Endothelial cell of umbilical vein (primary cell): ENCODE measurements at regions not wholly inside any gene's neighbourhood (a gene's known extent, or its start where the extent isn't known, plus 50 kb on each side); places are given as distances from the start of the nearest gene placed in this dataset.

Source experiments
- BruUV-seq: library from RNA; stranded (reverse); fragments of 400-500 nt; replicated peaks from 2 replicates; lab custom pipeline; 2021; lab: Mats Ljungman, UMichigan
- CTCF ChIA-PET: fragments of 300-600, 350-600 bp; sonication (Branson Sonifier 250); formaldehyde crosslinking; loops from one replicate; lab custom pipeline; 2021; ENCODE audit warnings: antibody characterized with exemption, inconsistent platforms; lab: Charles Lee
- POLR2A ChIA-PET: fragments of 300-600, 350-600 bp; sonication (Branson Sonifier 250); formaldehyde crosslinking; loops from one replicate; lab custom pipeline; 2021; ENCODE audit warnings: antibody characterized with exemption, inconsistent platforms; lab: Charles Lee
- DNase-seq: peaks from one replicate; pipeline ENCODE4 v3.0.0-alpha.2; 2011; ENCODE audit warnings: low read depth, low spot score
- FAIRE-seq: peaks from 2 replicates; lab custom pipeline; 2011; peaks lifted over from hg19 to GRCh38; lab: Jason Lieb, UNC
- H2AFZ ChIP-seq: 2 replicates; pipeline ENCODE4 v1.6.0; 2012; ENCODE audit warnings: low read depth, low read length, control low read depth, inconsistent platforms
- H3K27ac ChIP-seq: 2 replicates; pipeline ENCODE4 v1.5.1; 2011; ENCODE audit warnings: low read depth, mild to moderate bottlenecking, control low read depth, low read length, moderate library complexity; ENCODE audit not compliant: insufficient read depth
- H3K27me3 ChIP-seq, 2 experiments: 2 replicates each; pipeline versions ENCODE4 v1.6.0 to v1.6.1; 2011; ENCODE audit warnings: low read length in 2 of 2, mixed read lengths in 1 of 2; ENCODE audit not compliant: control insufficient read depth in 2 of 2, insufficient read depth in 2 of 2
- H3K36me3 ChIP-seq, 2 experiments: 2 replicates in 1 of 2; 3 replicates in 1 of 2; pipeline ENCODE4 v1.5.1; 2011; ENCODE audit warnings: low read length in 2 of 2, mild to moderate bottlenecking in 1 of 2, moderate library complexity in 1 of 2; ENCODE audit not compliant: control insufficient read depth in 2 of 2, insufficient read depth in 2 of 2; ENCODE audit errors: extremely low read depth in 1 of 2
- H3K4me1 ChIP-seq: 3 replicates; pipeline ENCODE4 v1.5.1; 2011; ENCODE audit warnings: mild to moderate bottlenecking, low read length; ENCODE audit not compliant: control insufficient read depth, insufficient read depth; ENCODE audit errors: extremely low read depth
- H3K4me2 ChIP-seq: 2 replicates; pipeline ENCODE4 v1.6.1; 2011; ENCODE audit warnings: low read length, control low read depth, mixed read lengths; ENCODE audit not compliant: insufficient read depth
- H3K4me3 ChIP-seq, 3 experiments: fragments of 200-600 bp in 1 of 3; sonication (generic), shearing (Covaris generic) in 1 of 3; replicated peaks in 1 of 3; 2 replicates each; pipeline ENCODE4 v1.5.1; 2011 to 2016; ENCODE audit warnings: control low read depth in 3 of 3, low read length in 3 of 3, mild to moderate bottlenecking in 2 of 3, inconsistent platforms in 1 of 3, low read depth in 1 of 3, moderate library complexity in 1 of 3; ENCODE audit not compliant: insufficient read depth in 1 of 3
- H3K79me2 ChIP-seq: 2 replicates; pipeline ENCODE4 v1.6.0; 2012; ENCODE audit warnings: low read length, inconsistent platforms; ENCODE audit not compliant: control insufficient read depth, insufficient read depth
- H3K9ac ChIP-seq: replicated peaks from 2 replicates; pipeline ENCODE3; 2011; ENCODE audit warnings: low read length, control low read depth; ENCODE audit not compliant: insufficient read depth; ENCODE audit errors: extremely low read depth
- H3K9me1 ChIP-seq: replicated peaks from 3 replicates; pipeline ENCODE4 v1.6.0; 2011; ENCODE audit warnings: mild to moderate bottlenecking, low read length; ENCODE audit not compliant: control insufficient read depth, insufficient read depth; ENCODE audit errors: extremely low read depth
- H3K9me3 ChIP-seq: replicated peaks from 2 replicates; pipeline ENCODE4 v1.5.1; 2012; ENCODE audit warnings: low read length, inconsistent platforms; ENCODE audit not compliant: control insufficient read depth, insufficient read depth
- H4K20me1 ChIP-seq: replicated peaks from 2 replicates; pipeline ENCODE3; 2011; ENCODE audit warnings: mild to moderate bottlenecking, low read length; ENCODE audit not compliant: control insufficient read depth, insufficient read depth; ENCODE audit errors: extremely low read depth
- EZH2 ChIP-seq: IDR thresholded peaks from 2 replicates; pipeline ENCODE4 v1.6.1; 2012; ENCODE audit warnings: borderline replicate concordance, low read depth, mild to moderate bottlenecking, moderate library complexity, low read length, inconsistent platforms; ENCODE audit not compliant: severe bottlenecking
- FOS ChIP-seq: IDR thresholded peaks from 2 replicates; pipeline ENCODE4 v1.6.1; 2011; ENCODE audit warnings: mild to moderate bottlenecking, low read length, moderate library complexity, borderline replicate concordance; ENCODE audit not compliant: insufficient read depth
- GATA2 ChIP-seq: IDR thresholded peaks from 2 replicates; pipeline ENCODE4 v1.7.0; 2011; ENCODE audit warnings: low read depth, mild to moderate bottlenecking, moderate library complexity, mixed read lengths, low read length; ENCODE audit not compliant: insufficient read length, insufficient read depth
- JUN ChIP-seq: IDR thresholded peaks from 2 replicates; pipeline ENCODE4 v1.6.1; 2011; ENCODE audit warnings: borderline replicate concordance, low read depth; ENCODE audit not compliant: insufficient read length, insufficient read depth
- MYC ChIP-seq: IDR thresholded peaks from one replicate; pipeline ENCODE4 v1.6.1; 2011; ENCODE audit warnings: mild to moderate bottlenecking, low read depth, low read length
- POLR2A ChIP-seq: IDR thresholded peaks from 2 replicates; pipeline ENCODE4 v1.6.1; 2012; ENCODE audit warnings: low read depth, mild to moderate bottlenecking, control low read depth, low read length
- POLR2AphosphoS5 ChIP-seq: IDR thresholded peaks from 2 replicates; pipeline ENCODE4 v1.6.1; 2012; ENCODE audit warnings: low read depth, mild to moderate bottlenecking, control low read depth, low read length, moderate library complexity; ENCODE audit not compliant: insufficient read depth
- dilution Hi-C: fragments of 300-500 bp; cut with MboI; formaldehyde crosslinking; loops from one replicate; pipeline ENCODE4 v1.15.0; 2019; ENCODE audit warnings: low sequenced_read_pairs; ENCODE audit not compliant: extremely low pct_ligation_motif_present
- intact Hi-C: fragments of 100-400 bp; cut with micrococcal nuclease; formaldehyde crosslinking; loops from one replicate; pipeline ENCODE4 v1.10.0; 2022
- TF ChIP-seq, protein P1 (sequence below): IDR thresholded peaks from 2 replicates; pipeline ENCODE4 v1.6.1; 2011; ENCODE audit not compliant: insufficient read depth, insufficient read length
- TF ChIP-seq, protein P2 (sequence below), 2 donors: IDR thresholded peaks; 1 replicate in 1 of 2; 2 replicates in 1 of 2; pipeline ENCODE4 v1.5.1; 2011; ENCODE audit warnings: low read length in 2 of 2, mild to moderate bottlenecking in 2 of 2, moderate library complexity in 2 of 2, control low read depth in 1 of 2, inconsistent platforms in 1 of 2, low read depth in 1 of 2; ENCODE audit not compliant: insufficient read depth in 1 of 2; ENCODE audit errors: extremely low read depth in 1 of 2

DNA sequence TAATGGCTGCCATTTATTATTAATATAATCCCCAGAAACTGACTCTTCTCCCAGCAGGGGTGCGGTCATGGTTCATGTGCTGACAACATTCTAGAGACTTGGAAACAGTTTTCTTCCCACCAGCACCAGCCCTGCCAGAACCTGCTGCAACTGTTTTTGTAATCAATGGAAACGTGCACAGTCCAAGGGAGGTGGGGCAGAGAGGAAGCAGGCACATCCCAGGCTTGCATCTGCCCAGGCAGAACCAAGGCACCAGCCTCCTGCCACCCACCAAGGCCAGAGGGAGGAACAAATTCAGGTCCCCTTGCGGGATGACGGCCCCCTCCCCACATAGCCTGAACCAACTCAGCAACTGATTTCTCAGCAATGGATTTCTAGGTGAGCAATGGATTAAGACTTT is 119.0 kb downstream of the OAT start:
- H3K36me3 ChIP-seq, result no peaks in the 10 kb centered on the region
- no peaks in the 10 kb centered on the region for H3K4me1 ChIP-seq
- no peaks in the 10 kb centered on the region for H3K9me3 ChIP-seq
- no peaks in the 10 kb centered on the region for H3K9me1 ChIP-seq
- no peak overlapping the region for H3K4me3 ChIP-seq
- TF ChIP-seq GATA2 (no peak), EZH2 (no peak), FOS (no peak), MYC (no peak), POLR2A (no peak), JUN (no peak), POLR2AphosphoS5 (no peak)
- TF ChIP-seq, protein P1, sequence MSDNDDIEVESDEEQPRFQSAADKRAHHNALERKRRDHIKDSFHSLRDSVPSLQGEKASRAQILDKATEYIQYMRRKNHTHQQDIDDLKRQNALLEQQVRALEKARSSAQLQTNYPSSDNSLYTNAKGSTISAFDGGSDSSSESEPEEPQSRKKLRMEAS, result no peak
- TF ChIP-seq, protein P2, sequence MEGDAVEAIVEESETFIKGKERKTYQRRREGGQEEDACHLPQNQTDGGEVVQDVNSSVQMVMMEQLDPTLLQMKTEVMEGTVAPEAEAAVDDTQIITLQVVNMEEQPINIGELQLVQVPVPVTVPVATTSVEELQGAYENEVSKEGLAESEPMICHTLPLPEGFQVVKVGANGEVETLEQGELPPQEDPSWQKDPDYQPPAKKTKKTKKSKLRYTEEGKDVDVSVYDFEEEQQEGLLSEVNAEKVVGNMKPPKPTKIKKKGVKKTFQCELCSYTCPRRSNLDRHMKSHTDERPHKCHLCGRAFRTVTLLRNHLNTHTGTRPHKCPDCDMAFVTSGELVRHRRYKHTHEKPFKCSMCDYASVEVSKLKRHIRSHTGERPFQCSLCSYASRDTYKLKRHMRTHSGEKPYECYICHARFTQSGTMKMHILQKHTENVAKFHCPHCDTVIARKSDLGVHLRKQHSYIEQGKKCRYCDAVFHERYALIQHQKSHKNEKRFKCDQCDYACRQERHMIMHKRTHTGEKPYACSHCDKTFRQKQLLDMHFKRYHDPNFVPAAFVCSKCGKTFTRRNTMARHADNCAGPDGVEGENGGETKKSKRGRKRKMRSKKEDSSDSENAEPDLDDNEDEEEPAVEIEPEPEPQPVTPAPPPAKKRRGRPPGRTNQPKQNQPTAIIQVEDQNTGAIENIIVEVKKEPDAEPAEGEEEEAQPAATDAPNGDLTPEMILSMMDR (IDR thresholded peaks at IDR 0.05; ENCODE audit: extremely low read depth in 1 of 2, insufficient read depth in 1 of 2, low read depth in 1 of 2, low read length in 2 of 2), result no peak
- no peak overlapping the region for H3K27ac ChIP-seq
- H2AFZ ChIP-seq, result no peak overlapping the region
- H3K27me3 ChIP-seq, result no peaks in the 10 kb centered on the region
- no peak for FAIRE-seq
- no TSS peak for BruUV-seq
- intact Hi-C loops, result no loop called here
- H3K9ac ChIP-seq, result no peak overlapping the region
- no peaks in the 10 kb centered on the region for H4K20me1 ChIP-seq
- no peak overlapping the region for H3K4me2 ChIP-seq
- CTCF ChIA-PET, result no interaction called here
- POLR2A ChIA-PET, result no interaction called here
- H3K79me2 ChIP-seq, result no peaks in the 10 kb centered on the region
- dilution Hi-C loops, result no loop called here
- no peak for DNase-seq
